Mesendoderm (in vitro differentiated cells): ENCODE measurements at regions not wholly inside any gene's neighbourhood (a gene's known extent, or its start where the extent isn't known, plus 50 kb on each side); places are given as distances from the start of the nearest gene placed in this dataset.
A peak's percentile ranks its signal among the peaks of the same experiment; 100 is the strongest.

Experiments
- DNase-seq: peaks from one replicate; pipeline ENCODE4 v3.0.0; 2013
- H2AK5ac ChIP-seq: 2 replicates; pipeline ENCODE4 v1.6.1; 2013; ENCODE audit warnings: low read length, inconsistent platforms
- H2BK120ac ChIP-seq: 2 replicates; pipeline ENCODE4 v1.6.1; 2013; ENCODE audit warnings: low read depth, mild to moderate bottlenecking, low read length, moderate library complexity, mixed read lengths
- H2BK15ac ChIP-seq: replicated peaks from 2 replicates; pipeline ENCODE4 v1.6.1; 2013; ENCODE audit warnings: low read depth, mild to moderate bottlenecking, moderate library complexity
- H2BK5ac ChIP-seq: 2 replicates; pipeline ENCODE4 v1.6.1; 2013; ENCODE audit warnings: low read length, inconsistent platforms
- H3K18ac ChIP-seq: 2 replicates; pipeline ENCODE4 v1.6.1; 2013; ENCODE audit warnings: mild to moderate bottlenecking, low read length, mixed read lengths
- H3K23ac ChIP-seq: one replicate; pipeline ENCODE4 v1.6.1; 2013; ENCODE audit warnings: low read length
- H3K27ac ChIP-seq: 2 replicates; pipeline ENCODE4 v1.5.1; 2013; ENCODE audit warnings: low read depth, mild to moderate bottlenecking, inconsistent platforms, low read length, moderate library complexity
- H3K27me3 ChIP-seq: 2 replicates; pipeline ENCODE4 v1.6.1; 2013; ENCODE audit warnings: low read length, control low read depth, mild to moderate bottlenecking, inconsistent platforms; ENCODE audit not compliant: insufficient read depth, poor library complexity
- H3K36me3 ChIP-seq: 2 replicates; pipeline ENCODE4 v1.6.1; 2013; ENCODE audit warnings: low read length, inconsistent platforms; ENCODE audit not compliant: control insufficient read depth, insufficient read depth
- H3K4ac ChIP-seq: one replicate; pipeline ENCODE4 v1.6.1; 2013; ENCODE audit warnings: low read depth, mild to moderate bottlenecking, low read length, moderate library complexity
- H3K4me1 ChIP-seq: 2 replicates; pipeline ENCODE4 v1.6.1; 2013; ENCODE audit warnings: low read depth, low read length, inconsistent platforms; ENCODE audit not compliant: control insufficient read depth
- H3K4me2 ChIP-seq: 2 replicates; pipeline ENCODE4 v1.6.1; 2013; ENCODE audit warnings: low read length
- H3K4me3 ChIP-seq: 2 replicates; pipeline ENCODE4 v1.5.1; 2013; ENCODE audit warnings: mild to moderate bottlenecking, low read length
- H3K56ac ChIP-seq: one replicate; pipeline ENCODE4 v1.6.1; 2013; ENCODE audit warnings: low read length
- H3K79me1 ChIP-seq: 2 replicates; pipeline ENCODE4 v1.6.1; 2013; ENCODE audit warnings: low read length, inconsistent platforms
- H3K79me2 ChIP-seq: 2 replicates; pipeline ENCODE4 v1.6.1; 2013; ENCODE audit warnings: mild to moderate bottlenecking, low read length; ENCODE audit not compliant: control insufficient read depth, insufficient read depth
- H3K9ac ChIP-seq: 2 replicates; pipeline ENCODE4 v1.6.1; 2013; ENCODE audit warnings: low read length, inconsistent platforms
- H4K5ac ChIP-seq: one replicate; pipeline ENCODE4 v1.6.1; 2013; ENCODE audit warnings: low read length
- H4K8ac ChIP-seq: one replicate; pipeline ENCODE4 v1.6.1; 2013; ENCODE audit warnings: low read depth, mild to moderate bottlenecking, control low read depth, low read length, moderate library complexity
- WGBS: extraction: QIAGEN DNeasy Blood & Tissue Kit; methylation state at CpG from one replicate; pipeline ENCODE4 v1.1.7; 2013; ENCODE audit warnings: low lambda C conversion rate, missing lambda C conversion rate; ENCODE audit not compliant: insufficient coverage; ENCODE audit errors: extremely low coverage; 5-methylcytosine and 5-hydroxymethylcytosine counted together

- H2BK5ac ChIP-seq = no peak overlapping the region
- H3K4me2 ChIP-seq = no peak overlapping the region
- no peaks in the 10 kb centered on the region for H3K79me1 ChIP-seq
- H3K36me3 ChIP-seq = no peaks in the 10 kb centered on the region
- H3K27me3 ChIP-seq = no peaks in the 10 kb centered on the region
- H3K4me3 ChIP-seq = no peak overlapping the region
- H2AK5ac ChIP-seq = no peak overlapping the region
- H4K5ac ChIP-seq = no peak overlapping the region
- DNase-seq = no peak
- no peak overlapping the region for H3K56ac ChIP-seq
- WGBS = no CpG with 5 or more reads among the region's 6 CpGs
- no peak overlapping the region for H3K4ac ChIP-seq
- H3K27ac ChIP-seq = no peak overlapping the region
- H2BK120ac ChIP-seq = no peak overlapping the region
- H3K23ac ChIP-seq = no peak overlapping the region
- H3K18ac ChIP-seq = no peak overlapping the region
- H2BK15ac ChIP-seq = no peak overlapping the region
- H4K8ac ChIP-seq = no peak overlapping the region
- H3K9ac ChIP-seq = no peak overlapping the region
- H3K4me1 ChIP-seq = peaks cover 3% of the 10 kb centered on the region
- H3K79me2 ChIP-seq = no peaks in the 10 kb centered on the region
These were observed 364.3 kb downstream of the SHANK2 start for GRCh38 chr11:70888061-70888460.

- Histone ChIP-seq H4K8ac (no peak overlapping the region), H3K27ac (no peak overlapping the region), H3K4me1 (peaks cover 3% of the 10 kb centered on the region), H3K27me3 (no peaks in the 10 kb centered on the region), H3K36me3 (no peaks in the 10 kb centered on the region), H3K4ac (no peak overlapping the region), H3K23ac (no peak overlapping the region), H3K4me2 (no peak overlapping the region), H3K9ac (no peak overlapping the region), H4K5ac (no peak overlapping the region), H2BK5ac (no peak overlapping the region), H2BK15ac (no peak overlapping the region), H3K56ac (no peak overlapping the region), H2BK120ac (no peak overlapping the region), H3K79me2 (no peaks in the 10 kb centered on the region), H3K79me1 (no peaks in the 10 kb centered on the region), H2AK5ac (no peak overlapping the region), H3K4me3 (no peak overlapping the region), H3K18ac (no peak overlapping the region)
- no peak for DNase-seq
- WGBS = no CpG with 5 or more reads among the region's 13 CpGs
These were observed 363.0 kb downstream of the SHANK2 start for GRCh38 chr11:70889411-70889810.

- DNase-seq = no peak
- Histone ChIP-seq H3K18ac (no peak overlapping the region), H2BK120ac (no peak overlapping the region), H3K79me2 (no peaks in the 10 kb centered on the region), H2AK5ac (no peak overlapping the region), H3K27me3 (no peaks in the 10 kb centered on the region), H3K23ac (no peak overlapping the region), H3K79me1 (no peaks in the 10 kb centered on the region), H3K9ac (no peak overlapping the region), H4K8ac (no peak overlapping the region), H2BK15ac (no peak overlapping the region), H2BK5ac (no peak overlapping the region), H4K5ac (no peak overlapping the region), H3K4me2 (no peak overlapping the region), H3K27ac (no peak overlapping the region), H3K4me3 (no peak overlapping the region), H3K4me1 (peaks cover 3% of the 10 kb centered on the region), H3K56ac (no peak overlapping the region), H3K4ac (no peak overlapping the region), H3K36me3 (no peaks in the 10 kb centered on the region)
- no CpG with 5 or more reads among the region's 9 CpGs for WGBS
These were observed 360.5 kb downstream of the SHANK2 start for GRCh38 chr11:70891844-70892380.

- H3K36me3 ChIP-seq = no peaks in the 10 kb centered on the region
- peak overlapping the region; percentile 89 for H3K23ac ChIP-seq
- H4K8ac ChIP-seq = no peak overlapping the region
- no peak for DNase-seq
- no peak overlapping the region for H4K5ac ChIP-seq
- no peak overlapping the region for H3K27ac ChIP-seq
- H3K4ac ChIP-seq = no peak overlapping the region
- H3K79me1 ChIP-seq = no peaks in the 10 kb centered on the region
- H3K56ac ChIP-seq = no peak overlapping the region
- H2BK5ac ChIP-seq = no peak overlapping the region
- no peak overlapping the region for H3K4me2 ChIP-seq
- no peak overlapping the region for H3K9ac ChIP-seq
- H3K18ac ChIP-seq = no peak overlapping the region
- H3K4me3 ChIP-seq = no peak overlapping the region
- H3K4me1 ChIP-seq = peaks cover 3% of the 10 kb centered on the region
- H2BK120ac ChIP-seq = no peak overlapping the region
- WGBS = no CpG with 5 or more reads among the region's 5 CpGs
- no peaks in the 10 kb centered on the region for H3K27me3 ChIP-seq
- H3K79me2 ChIP-seq = no peaks in the 10 kb centered on the region
- no peak overlapping the region for H2AK5ac ChIP-seq
- no peak overlapping the region for H2BK15ac ChIP-seq
These were observed 359.5 kb downstream of the SHANK2 start for GRCh38 chr11:70892889-70893288.

- H2BK5ac ChIP-seq = no peak overlapping the region
- no CpG with 5 or more reads among the region's 20 CpGs for WGBS
These were observed 357.6 kb downstream of the SHANK2 start for GRCh38 chr11:70894566-70895365.

GRCh38 chr11:70895366-70895670, 357.1 kb downstream of the SHANK2 start:
- no peaks in the 10 kb centered on the region for H3K27me3 ChIP-seq
- no peak overlapping the region for H2BK120ac ChIP-seq
- no peak for DNase-seq
- H3K4me2 ChIP-seq = no peak overlapping the region
- H3K4ac ChIP-seq = no peak overlapping the region
- no peaks in the 10 kb centered on the region for H3K36me3 ChIP-seq
- H3K18ac ChIP-seq = no peak overlapping the region
- H2AK5ac ChIP-seq = no peak overlapping the region
- H3K4me1 ChIP-seq = peaks cover 3% of the 10 kb centered on the region
- H3K4me3 ChIP-seq = no peak overlapping the region
- no peaks in the 10 kb centered on the region for H3K79me2 ChIP-seq
- H3K27ac ChIP-seq = no peak overlapping the region
- no peak overlapping the region for H3K23ac ChIP-seq
- WGBS = no CpG with 5 or more reads among the region's 11 CpGs
- no peaks in the 10 kb centered on the region for H3K79me1 ChIP-seq
- H2BK5ac ChIP-seq = no peak overlapping the region
- H4K8ac ChIP-seq = no peak overlapping the region
- no peak overlapping the region for H3K9ac ChIP-seq
- H4K5ac ChIP-seq = no peak overlapping the region
- H2BK15ac ChIP-seq = no peak overlapping the region
- H3K56ac ChIP-seq = no peak overlapping the region

More at GRCh38 chr11:70894566-70895365, 357.6 kb downstream of the SHANK2 start:
- H3K56ac ChIP-seq = no peak overlapping the region
- H3K4me2 ChIP-seq = no peak overlapping the region
- no peak overlapping the region for H2AK5ac ChIP-seq
- H3K27me3 ChIP-seq = no peaks in the 10 kb centered on the region
- no peak overlapping the region for H3K4me3 ChIP-seq
- no peak overlapping the region for H3K4ac ChIP-seq
- H3K18ac ChIP-seq = no peak overlapping the region
- no peak for DNase-seq
- no peak overlapping the region for H4K5ac ChIP-seq
- no peak overlapping the region for H4K8ac ChIP-seq
- H3K23ac ChIP-seq = no peak overlapping the region
- no peak overlapping the region for H2BK120ac ChIP-seq
- no peak overlapping the region for H2BK15ac ChIP-seq
- no peaks in the 10 kb centered on the region for H3K79me2 ChIP-seq
- no peak overlapping the region for H3K9ac ChIP-seq
- no peak overlapping the region for H3K27ac ChIP-seq
- H3K36me3 ChIP-seq = no peaks in the 10 kb centered on the region
- peaks cover 3% of the 10 kb centered on the region for H3K4me1 ChIP-seq
- no peaks in the 10 kb centered on the region for H3K79me1 ChIP-seq
